GM10248 (cell line): ENCODE measurements at regions not wholly inside any gene's neighbourhood (a gene's known extent, or its start where the extent isn't known, plus 50 kb on each side); places are given as distances from the start of the nearest gene placed in this dataset.

Experiments
- CTCF ChIA-PET: fragments of 300-600 bp; sonication (Branson Sonifier 250); formaldehyde crosslinking; extraction: SDS; loops from one replicate; lab custom pipeline; 2021; ENCODE audit warnings: antibody characterized with exemption; lab: Yijun Ruan, JAX
- POLR2A ChIA-PET: fragments of 350-650 bp; sonication (Branson Sonifier 250); formaldehyde crosslinking; extraction: SDS; loops from one replicate; lab custom pipeline; 2020; ENCODE audit warnings: antibody characterized with exemption; lab: Yijun Ruan, JAX
- DNase-seq: peaks from one replicate; pipeline ENCODE4 v3.0.0; 2012; ENCODE audit errors: extremely low spot score
- CTCF ChIP-seq: IDR thresholded peaks from 2 replicates; pipeline ENCODE4 v1.5.1; 2012; ENCODE audit warnings: mild to moderate bottlenecking, low read depth; ENCODE audit errors: extremely low read depth, missing control alignments, control extremely low read depth

- TF ChIP-seq CTCF, result no peak
- DNase-seq, result no peak
- POLR2A ChIA-PET, result no interaction called here
- CTCF ChIA-PET, result interaction anchor here (1.0 to 1.1 kb wide), 2 partner anchors 13 to 16 kb away, joined by 3 to 4 read pairs; no protein-coding TSS in a partner anchor
Measured at GRCh38 chr9:89862316-89862715, 257.5 kb downstream of the GADD45G start.

GRCh38 chr9:89863141-89863540 lies 258.3 kb downstream of the GADD45G start:
- POLR2A ChIA-PET, result no interaction called here
- CTCF ChIA-PET, result interaction anchor here (1.0 to 2.3 kb wide), 2 partner anchors 13 to 269 kb away, joined by 3 to 5 read pairs; no protein-coding TSS in a partner anchor
- DNase-seq, result no peak
- TF ChIP-seq CTCF, result no peak

GRCh38 chr9:89863837-89864236 lies 259.0 kb downstream of the GADD45G start:
- POLR2A ChIA-PET, result no interaction called here
- CTCF ChIA-PET, result interaction anchor here (1.1 to 2.3 kb wide), 3 partner anchors 260 to 270 kb away, joined by 3 to 5 read pairs (median 3); no protein-coding TSS in a partner anchor
- no peak for DNase-seq
- no peak for TF ChIP-seq CTCF

GRCh38 chr9:89864257-89864656 lies 259.4 kb downstream of the GADD45G start:
- DNase-seq, result no peak
- CTCF ChIA-PET, result interaction anchor here (1.1 to 2.3 kb wide), 3 partner anchors 261 to 270 kb away, joined by 3 to 5 read pairs (median 3); no protein-coding TSS in a partner anchor
- POLR2A ChIA-PET, result no interaction called here
- no peak for TF ChIP-seq CTCF

GRCh38 chr9:89864731-89865130 lies 259.9 kb downstream of the GADD45G start:
- ChIA-PET POLR2A (no interaction called here), CTCF (interaction anchor here (1.1 to 2.3 kb wide), 3 partner anchors 261 to 271 kb away, joined by 3 to 5 read pairs (median 3); no protein-coding TSS in a partner anchor)
- TF ChIP-seq CTCF, result no peak
- no peak for DNase-seq

GRCh38 chr9:89865357-89865756 lies 260.5 kb downstream of the GADD45G start:
- CTCF ChIA-PET, result interaction anchor here (0.8 kb wide), 1 partner anchor 33 kb away, joined by 5 read pairs; no protein-coding TSS in a partner anchor
- POLR2A ChIA-PET, result no interaction called here
- no peak for DNase-seq
- no peak for TF ChIP-seq CTCF
